ENCODE measurements at regions not wholly inside any gene's neighbourhood (a gene's known extent, or its start where the extent isn't known, plus 50 kb on each side); places are given as distances from the start of the nearest gene placed in this dataset.

GRCh38 chr12:65630555-65630954 lies 193.7 kb upstream of the HMGA2 start:
- ChIA-PET CTCF (no interaction called here), POLR2A (no interaction called here)
- Histone ChIP-seq H3K27me3 (ENCODE audit: control insufficient read depth, insufficient read depth, low read length) (no peaks in the 10 kb centered on the region), H3K36me3 (ENCODE audit: control insufficient read depth, insufficient read depth, low read length) (no peaks in the 10 kb centered on the region), H3K4me3 (ENCODE audit: low read depth, low read length) (no peak overlapping the region)
- DNase-seq (ENCODE audit: low read depth): no peak
- no peak for TF ChIP-seq CTCF (IDR thresholded peaks at IDR 0.05; ENCODE audit: insufficient read depth, low read depth, low read length)

GRCh38 chr12:65631621-65632111 lies 192.6 kb upstream of the HMGA2 start:
- H3K36me3 ChIP-seq (ENCODE audit: control insufficient read depth, insufficient read depth, low read length): no peaks in the 10 kb centered on the region
- DNase-seq (ENCODE audit: low read depth): peak; percentile 100
- no peaks in the 10 kb centered on the region for H3K27me3 ChIP-seq (ENCODE audit: control insufficient read depth, insufficient read depth, low read length)
- POLR2A ChIA-PET: interaction anchor here (0.5 to 0.8 kb wide), 3 partner anchors 28 to 108 kb away, joined by 3 to 12 read pairs (median 3); no protein-coding TSS in a partner anchor
- H3K4me3 ChIP-seq (ENCODE audit: low read depth, low read length): no peak overlapping the region
- no peak for TF ChIP-seq CTCF (IDR thresholded peaks at IDR 0.05; ENCODE audit: insufficient read depth, low read depth, low read length)
- CTCF ChIA-PET: interaction anchor here (1.3 kb wide), 1 partner anchor 67 kb away, joined by 4 read pairs; no protein-coding TSS in a partner anchor

GRCh38 chr12:65632131-65632855 lies 192.0 kb upstream of the HMGA2 start:
- DNase-seq (ENCODE audit: low read depth): no peak
- Histone ChIP-seq H3K4me3 (ENCODE audit: low read depth, low read length) (no peak overlapping the region), H3K27me3 (ENCODE audit: control insufficient read depth, insufficient read depth, low read length) (no peaks in the 10 kb centered on the region), H3K36me3 (ENCODE audit: control insufficient read depth, insufficient read depth, low read length) (no peaks in the 10 kb centered on the region)
- no peak for TF ChIP-seq CTCF (IDR thresholded peaks at IDR 0.05; ENCODE audit: insufficient read depth, low read depth, low read length)
- ChIA-PET POLR2A (interaction anchor here (0.5 kb wide), 1 partner anchor 28 kb away, joined by 3 read pairs; no protein-coding TSS in a partner anchor), CTCF (interaction anchor here (1.3 kb wide), 1 partner anchor 67 kb away, joined by 4 read pairs; no protein-coding TSS in a partner anchor)

GRCh38 chr12:65634061-65634460 lies 190.2 kb upstream of the HMGA2 start:
- no peak for TF ChIP-seq CTCF (IDR thresholded peaks at IDR 0.05; ENCODE audit: insufficient read depth, low read depth, low read length)
- POLR2A ChIA-PET: no interaction called here
- no peak for DNase-seq (ENCODE audit: low read depth)

GRCh38 chr12:65634626-65635331 lies 189.5 kb upstream of the HMGA2 start:
- CTCF ChIA-PET: no interaction called here

More at GRCh38 chr12:65634061-65634460, 190.2 kb upstream of the HMGA2 start:
- H3K36me3 ChIP-seq (ENCODE audit: control insufficient read depth, insufficient read depth, low read length): no peaks in the 10 kb centered on the region
- CTCF ChIA-PET: no interaction called here
- H3K4me3 ChIP-seq (ENCODE audit: low read depth, low read length): no peak overlapping the region
- no peaks in the 10 kb centered on the region for H3K27me3 ChIP-seq (ENCODE audit: control insufficient read depth, insufficient read depth, low read length)

More at GRCh38 chr12:65634626-65635331, 189.5 kb upstream of the HMGA2 start:
- peak; percentile 60 for DNase-seq (ENCODE audit: low read depth)
- Histone ChIP-seq H3K36me3 (ENCODE audit: control insufficient read depth, insufficient read depth, low read length) (no peaks in the 10 kb centered on the region), H3K4me3 (ENCODE audit: low read depth, low read length) (no peak overlapping the region), H3K27me3 (ENCODE audit: control insufficient read depth, insufficient read depth, low read length) (no peaks in the 10 kb centered on the region)
- no peak for TF ChIP-seq CTCF (IDR thresholded peaks at IDR 0.05; ENCODE audit: insufficient read depth, low read depth, low read length)
- POLR2A ChIA-PET: interaction anchor here (0.7 kb wide), 1 partner anchor 414 kb away, joined by 3 read pairs; no protein-coding TSS in a partner anchor

Data from BJ (cell line).